ENCODE measurements at regions not wholly inside any gene's neighbourhood (a gene's known extent, or its start where the extent isn't known, plus 50 kb on each side); places are given as distances from the start of the nearest gene placed in this dataset.

DNA sequence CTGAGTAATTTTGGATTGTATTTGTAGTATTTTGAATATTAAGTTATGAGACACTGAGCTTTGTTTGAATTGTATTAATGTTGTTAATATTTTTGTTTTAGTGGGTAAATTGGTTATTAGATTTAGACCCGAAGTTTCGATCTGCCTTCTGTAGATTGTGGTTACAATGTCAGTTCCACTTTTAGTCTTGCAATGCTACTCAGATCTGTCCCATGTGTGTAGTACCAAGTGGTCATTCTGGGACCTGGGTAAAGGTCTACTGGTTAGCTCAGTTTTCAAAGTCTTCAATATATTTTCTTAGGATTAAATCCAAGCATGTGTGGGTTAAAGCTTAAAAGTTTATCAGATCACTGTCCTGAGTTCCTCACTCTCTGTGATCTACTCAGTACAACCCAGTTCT lies 346.5 kb upstream of the PROX1 start:
- TF ChIP-seq POLR2AphosphoS5 (IDR thresholded peaks at IDR 0.05; ENCODE audit: low read depth, low read length) = no peak
- TF ChIP-seq REST (IDR thresholded peaks at IDR 0.05; ENCODE audit: insufficient read depth in 1 of 2, low read depth in 2 of 2, low read length in 2 of 2) = no peak
- TF ChIP-seq FOXP2 (optimal IDR thresholded peaks at IDR 0.05; ENCODE audit: borderline replicate concordance, extremely low read depth, extremely low read length, insufficient read depth) = no peak
- TF ChIP-seq SIN3A (IDR thresholded peaks at IDR 0.05; ENCODE audit: borderline replicate concordance, insufficient read depth, low read length) = no peak
- no peak for TF ChIP-seq TAF1 (IDR thresholded peaks at IDR 0.05; ENCODE audit: borderline replicate concordance, insufficient read depth, low read length)
